GM12891 (cell line): ENCODE measurements at regions not wholly inside any gene's neighbourhood (a gene's known extent, or its start where the extent isn't known, plus 50 kb on each side); places are given as distances from the start of the nearest gene placed in this dataset.

ENCODE experiments used
- POLR2A ChIP-seq: IDR thresholded peaks from 2 replicates; pipeline ENCODE4 v1.6.1; 2011; ENCODE audit warnings: low read depth, low read length, control low read depth
- POLR2AphosphoS5 ChIP-seq: IDR thresholded peaks from 2 replicates; pipeline ENCODE4 v1.6.1; 2011; ENCODE audit warnings: low read depth, low read length, control low read depth

GRCh38 chr13:53141336-53141735 is 112.7 kb downstream of the OLFM4 start:
- TF ChIP-seq POLR2AphosphoS5 (no peak), POLR2A (no peak)
